ENCODE measurements at regions not wholly inside any gene's neighbourhood (a gene's known extent, or its start where the extent isn't known, plus 50 kb on each side); places are given as distances from the start of the nearest gene placed in this dataset.

DNA sequence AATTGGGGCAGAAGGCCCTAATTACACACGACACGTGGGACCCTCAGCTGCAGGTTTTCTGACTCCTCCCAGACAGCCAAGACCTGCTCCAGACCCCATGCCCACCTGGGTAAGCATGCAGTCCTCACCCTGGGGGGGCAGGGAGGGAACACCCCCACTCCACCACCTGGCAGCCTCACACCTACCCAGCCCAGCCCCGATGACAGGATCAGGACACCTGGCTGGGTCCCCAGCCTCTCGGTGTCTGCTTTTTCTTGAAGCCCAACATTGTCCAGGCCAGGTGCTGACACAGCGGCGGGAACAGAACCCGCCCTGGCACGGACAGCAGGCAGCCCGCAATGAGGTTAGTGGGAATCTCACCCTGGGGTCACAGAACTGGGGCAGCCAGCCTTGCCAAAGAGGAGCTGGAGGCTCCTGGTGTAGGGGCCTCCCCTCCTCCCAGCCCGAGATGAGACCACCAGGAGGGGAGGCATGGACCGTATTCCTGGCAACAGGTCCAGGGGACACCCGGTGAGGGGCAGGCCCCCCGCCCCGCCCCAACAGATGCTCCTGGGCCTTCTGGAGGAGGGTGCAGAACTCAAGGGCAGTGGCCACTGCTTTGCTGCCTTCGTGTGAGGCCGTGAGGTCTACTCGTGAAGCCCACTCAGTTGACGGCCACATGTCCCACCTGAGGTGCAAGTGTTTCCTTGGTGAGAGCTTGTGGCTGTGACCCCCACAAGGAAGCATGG is 103.8 kb downstream of the DLL1 start:
- ChIA-PET CTCF (no interaction called here), POLR2A (no interaction called here)
- no peak overlapping the region for H3K4me3 Mint-ChIP-seq
- Histone ChIP-seq H3K4me3 (ENCODE audit: low read length) (no peak overlapping the region), H3K9me3 (ENCODE audit: low read length) (no peaks in the 10 kb centered on the region), H3K27me3 (ENCODE audit: insufficient read depth, low read length, poor library complexity, severe bottlenecking) (no peaks in the 10 kb centered on the region), H3K4me1 (ENCODE audit: insufficient read depth, low read length) (no peaks in the 10 kb centered on the region), H3K27ac (ENCODE audit: low read depth, low read length) (no peak overlapping the region), H3K36me3 (ENCODE audit: insufficient read depth, low read length) (no peaks in the 10 kb centered on the region)
- H3K9me3 Mint-ChIP-seq: peaks cover 0 to 5% (median 4%) of the 10 kb centered on the region in 5 donors
- H3K36me3 Mint-ChIP-seq: no peaks in the 10 kb centered on the region
- H3K4me1 Mint-ChIP-seq: peaks cover 4 to 7% (median 6%) of the 10 kb centered on the region in 3 donors
- DNase-seq: peak in 1 of 5 donors; percentile 34
- peaks cover 0 to 9% of the 10 kb centered on the region in 2 donors for H3K27me3 Mint-ChIP-seq
- H3K27ac Mint-ChIP-seq: no peak overlapping the region

GRCh38 chr6:170186006-170186935 is 104.6 kb downstream of the DLL1 start:
- ChIA-PET POLR2A (no interaction called here), CTCF (no interaction called here)
- H3K27ac Mint-ChIP-seq: no peak overlapping the region
- H3K36me3 Mint-ChIP-seq: no peaks in the 10 kb centered on the region
- no peak overlapping the region for H3K4me3 Mint-ChIP-seq
- no peaks in the 10 kb centered on the region for H3K27me3 ChIP-seq (ENCODE audit: insufficient read depth, low read length, poor library complexity, severe bottlenecking)
- DNase-seq: peak in 1 of 5 donors; percentile 44
- no peaks in the 10 kb centered on the region for H3K9me3 ChIP-seq (ENCODE audit: low read length)
- peaks cover 0 to 5% (median 4%) of the 10 kb centered on the region in 5 donors for H3K9me3 Mint-ChIP-seq
- H3K4me3 ChIP-seq (ENCODE audit: low read length): no peak overlapping the region
- H3K36me3 ChIP-seq (ENCODE audit: insufficient read depth, low read length): no peaks in the 10 kb centered on the region
- peaks cover 7 to 10% (median 8%) of the 10 kb centered on the region in 3 donors for H3K4me1 Mint-ChIP-seq
- H3K4me1 ChIP-seq (ENCODE audit: insufficient read depth, low read length): no peaks in the 10 kb centered on the region
- H3K27ac ChIP-seq (ENCODE audit: low read depth, low read length): no peak overlapping the region
- H3K27me3 Mint-ChIP-seq: peaks cover 0 to 9% of the 10 kb centered on the region in 2 donors

DNA sequence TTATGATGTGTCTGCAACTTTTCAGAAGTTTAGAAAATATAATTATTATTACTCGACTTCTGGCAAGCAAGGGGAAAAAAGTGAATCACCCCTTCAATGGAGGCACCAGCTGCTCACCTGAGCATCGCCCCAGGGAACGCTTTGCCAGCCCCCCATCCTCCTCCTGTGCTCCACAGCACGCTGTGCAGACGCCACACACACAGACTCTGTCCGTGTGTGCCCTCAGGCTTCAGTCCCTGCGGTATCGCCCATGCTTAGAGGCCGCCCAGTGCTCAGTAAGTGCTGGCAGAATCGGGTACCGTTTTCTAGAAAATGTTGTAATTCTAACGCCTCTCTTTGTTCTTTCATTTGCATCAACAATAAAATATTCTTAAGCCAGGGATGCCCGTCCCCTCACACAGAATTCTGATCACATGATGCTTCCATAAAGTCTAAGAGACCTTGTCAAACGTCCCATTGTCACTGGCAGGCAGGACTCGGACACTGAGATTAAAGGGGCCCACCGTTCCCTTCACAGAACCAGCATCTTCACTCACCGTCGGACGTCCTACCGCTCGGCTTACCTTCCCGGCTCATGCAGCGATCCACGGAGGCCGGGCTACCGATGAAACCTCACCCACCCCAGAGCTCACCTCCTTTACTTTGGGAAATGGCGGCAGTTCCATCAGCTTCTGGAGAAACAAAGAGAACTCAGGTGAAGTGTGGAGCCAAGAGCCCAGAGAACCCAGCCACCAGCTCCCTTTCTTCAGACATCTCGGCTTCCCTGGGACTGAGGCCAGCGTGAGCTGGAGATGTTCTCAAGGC is 105.5 kb downstream of the DLL1 start:
- no peak overlapping the region for H3K27ac ChIP-seq (ENCODE audit: low read depth, low read length)
- Mint-ChIP-seq H3K9me3 (peaks cover 0 to 5% (median 4%) of the 10 kb centered on the region in 5 donors), H3K27ac (no peak overlapping the region), H3K4me1 (peaks cover 7 to 10% (median 8%) of the 10 kb centered on the region in 3 donors), H3K4me3 (no peak overlapping the region), H3K36me3 (no peaks in the 10 kb centered on the region), H3K27me3 (peaks cover 0 to 10% of the 10 kb centered on the region in 2 donors)
- no peaks in the 10 kb centered on the region for H3K4me1 ChIP-seq (ENCODE audit: insufficient read depth, low read length)
- no peak overlapping the region for H3K4me3 ChIP-seq (ENCODE audit: low read length)
- CTCF ChIA-PET: no interaction called here
- no peaks in the 10 kb centered on the region for H3K36me3 ChIP-seq (ENCODE audit: insufficient read depth, low read length)
- peak in 1 of 5 donors; percentile 31 for DNase-seq
- POLR2A ChIA-PET: no interaction called here
- H3K27me3 ChIP-seq (ENCODE audit: insufficient read depth, low read length, poor library complexity, severe bottlenecking): no peaks in the 10 kb centered on the region
- no peaks in the 10 kb centered on the region for H3K9me3 ChIP-seq (ENCODE audit: low read length)

DNA sequence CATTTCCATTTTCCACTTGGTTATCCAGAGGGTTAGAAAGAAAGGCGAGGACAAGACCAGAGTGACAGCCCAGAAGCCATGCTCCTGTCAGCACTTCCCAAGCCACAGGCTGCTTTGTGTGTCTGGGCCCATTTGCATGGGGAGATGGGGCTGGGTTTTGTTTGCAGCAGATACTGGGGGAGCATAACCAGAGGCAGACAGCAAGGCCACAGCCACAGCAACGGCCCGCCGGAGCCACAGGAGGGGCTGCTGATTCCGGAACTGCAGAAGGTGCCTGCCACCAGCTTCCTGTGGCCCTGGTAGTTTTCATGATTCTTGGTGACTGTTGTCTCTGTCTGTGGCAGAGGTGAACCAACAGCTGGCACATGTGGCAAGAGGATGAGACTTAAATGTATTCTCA is 106.6 kb downstream of the DLL1 start:
- peak in 1 of 5 donors; percentile 24 for DNase-seq
- Mint-ChIP-seq H3K4me1 (peaks cover 7 to 10% (median 8%) of the 10 kb centered on the region in 3 donors), H3K4me3 (no peak overlapping the region), H3K27ac (peak overlapping the region in 2 of 8 donors; percentile 29), H3K27me3 (peaks cover 0 to 7% of the 10 kb centered on the region in 2 donors), H3K36me3 (no peaks in the 10 kb centered on the region), H3K9me3 (peaks cover 0 to 5% (median 4%) of the 10 kb centered on the region in 5 donors)
- H3K4me3 ChIP-seq (ENCODE audit: low read length): no peak overlapping the region
- H3K36me3 ChIP-seq (ENCODE audit: insufficient read depth, low read length): no peaks in the 10 kb centered on the region
- POLR2A ChIA-PET: no interaction called here
- H3K27me3 ChIP-seq (ENCODE audit: insufficient read depth, low read length, poor library complexity, severe bottlenecking): no peaks in the 10 kb centered on the region
- no peak overlapping the region for H3K27ac ChIP-seq (ENCODE audit: low read depth, low read length)
- no peaks in the 10 kb centered on the region for H3K4me1 ChIP-seq (ENCODE audit: insufficient read depth, low read length)
- no peaks in the 10 kb centered on the region for H3K9me3 ChIP-seq (ENCODE audit: low read length)
- CTCF ChIA-PET: no interaction called here

- Histone ChIP-seq H3K27ac (ENCODE audit: low read depth, low read length) (no peak overlapping the region), H3K27me3 (ENCODE audit: insufficient read depth, low read length, poor library complexity, severe bottlenecking) (no peaks in the 10 kb centered on the region), H3K36me3 (ENCODE audit: insufficient read depth, low read length) (no peaks in the 10 kb centered on the region), H3K4me1 (ENCODE audit: insufficient read depth, low read length) (no peaks in the 10 kb centered on the region), H3K9me3 (ENCODE audit: low read length) (no peaks in the 10 kb centered on the region), H3K4me3 (ENCODE audit: low read length) (no peak overlapping the region)
- peaks cover 7 to 10% (median 8%) of the 10 kb centered on the region in 3 donors for H3K4me1 Mint-ChIP-seq
- ChIA-PET CTCF (no interaction called here), POLR2A (no interaction called here)
- peaks cover 0 to 3% of the 10 kb centered on the region in 2 donors for H3K27me3 Mint-ChIP-seq
- no peak for DNase-seq
- no peak overlapping the region for H3K4me3 Mint-ChIP-seq
- peaks cover 0 to 5% (median 4%) of the 10 kb centered on the region in 5 donors for H3K9me3 Mint-ChIP-seq
- H3K27ac Mint-ChIP-seq: peak overlapping the region in 2 of 8 donors; percentile 26 to 51
- no peaks in the 10 kb centered on the region for H3K36me3 Mint-ChIP-seq
These were observed 107.4 kb downstream of the DLL1 start for GRCh38 chr6:170183521-170183920.

DNA sequence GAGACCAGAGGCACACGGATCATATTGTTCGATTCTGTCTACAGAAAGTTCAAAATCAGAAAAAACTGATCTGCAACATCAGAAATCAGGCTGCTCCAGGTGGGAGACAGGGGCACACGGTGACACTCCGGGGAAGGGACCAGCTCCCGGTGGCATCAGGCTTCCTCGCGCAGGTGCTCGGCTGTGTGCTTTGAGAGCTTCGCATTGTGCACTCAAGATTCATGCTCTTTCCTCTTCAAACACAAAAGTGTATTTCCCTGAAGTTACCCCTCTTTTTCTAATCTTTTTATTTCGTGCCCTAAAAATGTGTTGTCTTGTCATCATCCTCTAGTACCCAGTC is 108.1 kb downstream of the DLL1 start:
- peak in 1 of 5 donors; percentile 18 for DNase-seq
- Mint-ChIP-seq H3K4me1 (peaks cover 7 to 10% (median 8%) of the 10 kb centered on the region in 3 donors), H3K4me3 (no peak overlapping the region), H3K27ac (peak overlapping the region in 1 of 8 donors; percentile 44), H3K27me3 (peaks cover 0 to 3% of the 10 kb centered on the region in 2 donors), H3K36me3 (no peaks in the 10 kb centered on the region), H3K9me3 (peaks cover 0 to 5% (median 4%) of the 10 kb centered on the region in 5 donors)
- Histone ChIP-seq H3K36me3 (ENCODE audit: insufficient read depth, low read length) (no peaks in the 10 kb centered on the region), H3K27ac (ENCODE audit: low read depth, low read length) (no peak overlapping the region), H3K27me3 (ENCODE audit: insufficient read depth, low read length, poor library complexity, severe bottlenecking) (no peaks in the 10 kb centered on the region), H3K9me3 (ENCODE audit: low read length) (no peaks in the 10 kb centered on the region), H3K4me3 (ENCODE audit: low read length) (no peak overlapping the region), H3K4me1 (ENCODE audit: insufficient read depth, low read length) (no peaks in the 10 kb centered on the region)
- POLR2A ChIA-PET: no interaction called here
- CTCF ChIA-PET: no interaction called here

- Histone ChIP-seq H3K9me3 (ENCODE audit: low read length) (no peaks in the 10 kb centered on the region), H3K27me3 (ENCODE audit: insufficient read depth, low read length, poor library complexity, severe bottlenecking) (no peaks in the 10 kb centered on the region), H3K4me1 (ENCODE audit: insufficient read depth, low read length) (no peaks in the 10 kb centered on the region), H3K27ac (ENCODE audit: low read depth, low read length) (no peak overlapping the region), H3K36me3 (ENCODE audit: insufficient read depth, low read length) (no peaks in the 10 kb centered on the region), H3K4me3 (ENCODE audit: low read length) (no peak overlapping the region)
- Mint-ChIP-seq H3K27ac (peak overlapping the region in 2 of 8 donors; percentile 8 to 44), H3K4me3 (no peak overlapping the region), H3K9me3 (peaks cover 0 to 5% (median 4%) of the 10 kb centered on the region in 5 donors), H3K36me3 (no peaks in the 10 kb centered on the region), H3K4me1 (peaks cover 7 to 10% (median 8%) of the 10 kb centered on the region in 3 donors), H3K27me3 (peaks cover 0 to 3% of the 10 kb centered on the region in 2 donors)
- POLR2A ChIA-PET: no interaction called here
- CTCF ChIA-PET: no interaction called here
- peak in 1 of 5 donors; percentile 34 for DNase-seq
These were observed 108.6 kb downstream of the DLL1 start for GRCh38 chr6:170182093-170182780.

Data from CD8-positive, alpha-beta memory T cell (primary cell).